ENCODE measurements at regions not wholly inside any gene's neighbourhood (a gene's known extent, or its start where the extent isn't known, plus 50 kb on each side); places are given as distances from the start of the nearest gene placed in this dataset.

DNA sequence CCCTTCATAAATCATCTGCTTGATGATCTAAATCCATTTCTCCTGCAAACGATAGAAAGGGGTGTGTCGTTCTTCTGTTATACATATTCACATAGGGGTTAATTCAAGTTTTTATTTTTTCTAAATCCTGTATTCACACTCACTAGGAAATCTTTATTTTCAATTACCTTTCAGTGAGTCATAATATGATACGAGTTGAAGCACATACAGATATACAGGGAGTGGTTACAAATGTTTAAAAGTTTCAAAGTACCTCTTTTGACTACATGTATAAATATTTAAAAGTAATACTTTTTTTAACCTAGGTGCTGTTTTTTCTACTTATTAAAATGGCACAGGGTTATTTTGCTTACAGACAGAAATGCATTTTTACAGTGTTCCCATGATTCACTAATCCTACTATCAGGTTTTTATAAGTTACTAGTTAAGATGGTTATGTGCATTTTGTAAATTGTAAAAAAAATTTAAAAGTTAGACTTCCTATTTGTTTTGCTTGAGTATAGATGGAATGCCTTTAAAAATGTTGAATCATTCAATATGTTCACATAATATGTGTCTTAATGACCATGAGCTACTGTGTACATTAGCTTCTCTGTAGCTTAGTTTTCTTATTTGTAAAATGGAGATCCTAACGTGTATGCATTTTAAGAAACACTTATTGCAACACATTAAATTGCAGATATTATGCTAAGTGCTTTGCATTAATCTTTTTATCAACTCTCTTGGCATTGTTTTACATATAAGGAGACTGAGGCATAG lies 1378.1 kb downstream of the DSC3 start:
- DNase-seq (ENCODE audit: low read depth, low spot score), result no peak

GRCh38 chr18:29661924-29662323 lies 1380.6 kb downstream of the DSC3 start:
- dilution Hi-C loops (cut with MboI; ENCODE audit: extremely low pct_ligation_motif_present, low sequenced_read_pairs), result no loop called here
- no peaks in the 10 kb centered on the region for H3K79me2 ChIP-seq (ENCODE audit: control insufficient read depth, insufficient read depth, low read length)
- H4K20me1 ChIP-seq (ENCODE audit: control insufficient read depth, extremely low read depth, insufficient read depth, low read length), result no peaks in the 10 kb centered on the region
- H3K4me2 ChIP-seq (ENCODE audit: control insufficient read depth, extremely low read depth, insufficient read depth, low read depth, low read length), result no peak overlapping the region
- H3K27ac ChIP-seq (ENCODE audit: control insufficient read depth, insufficient read depth, low read length), result no peak overlapping the region
- no peaks in the 10 kb centered on the region for H3K9me1 ChIP-seq (ENCODE audit: control insufficient read depth, extremely low read depth, insufficient read depth, low read length)
- no peak for FAIRE-seq
- no peaks in the 10 kb centered on the region for H3K4me1 ChIP-seq (ENCODE audit: control insufficient read depth, extremely low read depth, insufficient read depth, low read length)
- H3K36me3 ChIP-seq (ENCODE audit: control insufficient read depth in 2 of 2, extremely low read depth in 1 of 2, insufficient read depth in 2 of 2, low read length in 2 of 2), result no peaks in the 10 kb centered on the region
- DNase-seq (ENCODE audit: low read depth, low spot score), result no peak
- H3K27me3 ChIP-seq (ENCODE audit: control insufficient read depth, extremely low read depth, insufficient read depth, low read length), result no peaks in the 10 kb centered on the region
- no peak overlapping the region for H3K4me3 ChIP-seq (ENCODE audit: control insufficient read depth in 2 of 3, extremely low read depth in 1 of 3, insufficient read depth in 2 of 3, low read depth in 1 of 3, low read length in 3 of 3)
- no peak overlapping the region for H3K9ac ChIP-seq (ENCODE audit: control insufficient read depth, extremely low read depth, insufficient read depth, low read length)
- H3K9me3 ChIP-seq (ENCODE audit: control insufficient read depth, low read depth, low read length), result no peaks in the 10 kb centered on the region
- no peak overlapping the region for H2AFZ ChIP-seq (ENCODE audit: control insufficient read depth, low read length)
- no peak for TF ChIP-seq EZH2 (IDR thresholded peaks at IDR 0.05; ENCODE audit: low read length)
- TF ChIP-seq, protein P1, sequence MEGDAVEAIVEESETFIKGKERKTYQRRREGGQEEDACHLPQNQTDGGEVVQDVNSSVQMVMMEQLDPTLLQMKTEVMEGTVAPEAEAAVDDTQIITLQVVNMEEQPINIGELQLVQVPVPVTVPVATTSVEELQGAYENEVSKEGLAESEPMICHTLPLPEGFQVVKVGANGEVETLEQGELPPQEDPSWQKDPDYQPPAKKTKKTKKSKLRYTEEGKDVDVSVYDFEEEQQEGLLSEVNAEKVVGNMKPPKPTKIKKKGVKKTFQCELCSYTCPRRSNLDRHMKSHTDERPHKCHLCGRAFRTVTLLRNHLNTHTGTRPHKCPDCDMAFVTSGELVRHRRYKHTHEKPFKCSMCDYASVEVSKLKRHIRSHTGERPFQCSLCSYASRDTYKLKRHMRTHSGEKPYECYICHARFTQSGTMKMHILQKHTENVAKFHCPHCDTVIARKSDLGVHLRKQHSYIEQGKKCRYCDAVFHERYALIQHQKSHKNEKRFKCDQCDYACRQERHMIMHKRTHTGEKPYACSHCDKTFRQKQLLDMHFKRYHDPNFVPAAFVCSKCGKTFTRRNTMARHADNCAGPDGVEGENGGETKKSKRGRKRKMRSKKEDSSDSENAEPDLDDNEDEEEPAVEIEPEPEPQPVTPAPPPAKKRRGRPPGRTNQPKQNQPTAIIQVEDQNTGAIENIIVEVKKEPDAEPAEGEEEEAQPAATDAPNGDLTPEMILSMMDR (optimal IDR thresholded peaks at IDR 0.05 in 1 of 3, IDR thresholded peaks at IDR 0.05 in 1 of 3, conservative IDR thresholded peaks at IDR 0.05 in 1 of 3; ENCODE audit: extremely low read depth in 1 of 3, insufficient read depth in 2 of 3, low read length in 3 of 3), result no peak

More for the DNA sequence above, 1378.1 kb downstream of the DSC3 start:
- no peaks in the 10 kb centered on the region for H3K36me3 ChIP-seq (ENCODE audit: control insufficient read depth in 2 of 2, extremely low read depth in 1 of 2, insufficient read depth in 2 of 2, low read length in 2 of 2)
- FAIRE-seq, result no peak
- H3K27ac ChIP-seq (ENCODE audit: control insufficient read depth, insufficient read depth, low read length), result no peak overlapping the region
- H3K4me2 ChIP-seq (ENCODE audit: control insufficient read depth, extremely low read depth, insufficient read depth, low read depth, low read length), result peak overlapping the region; percentile 13
- TF ChIP-seq, protein P1 (optimal IDR thresholded peaks at IDR 0.05 in 1 of 3, IDR thresholded peaks at IDR 0.05 in 1 of 3, conservative IDR thresholded peaks at IDR 0.05 in 1 of 3; ENCODE audit: extremely low read depth in 1 of 3, insufficient read depth in 2 of 3, low read length in 3 of 3), result no peak
- TF ChIP-seq EZH2 (IDR thresholded peaks at IDR 0.05; ENCODE audit: low read length), result no peak
- no peak overlapping the region for H2AFZ ChIP-seq (ENCODE audit: control insufficient read depth, low read length)
- no peaks in the 10 kb centered on the region for H3K4me1 ChIP-seq (ENCODE audit: control insufficient read depth, extremely low read depth, insufficient read depth, low read length)
- no peaks in the 10 kb centered on the region for H3K9me3 ChIP-seq (ENCODE audit: control insufficient read depth, low read depth, low read length)
- no peak overlapping the region for H3K4me3 ChIP-seq (ENCODE audit: control insufficient read depth in 2 of 3, extremely low read depth in 1 of 3, insufficient read depth in 2 of 3, low read depth in 1 of 3, low read length in 3 of 3)
- dilution Hi-C loops (cut with MboI; ENCODE audit: extremely low pct_ligation_motif_present, low sequenced_read_pairs), result no loop called here
- H4K20me1 ChIP-seq (ENCODE audit: control insufficient read depth, extremely low read depth, insufficient read depth, low read length), result no peaks in the 10 kb centered on the region
- H3K27me3 ChIP-seq (ENCODE audit: control insufficient read depth, extremely low read depth, insufficient read depth, low read length), result no peaks in the 10 kb centered on the region
- no peak overlapping the region for H3K9ac ChIP-seq (ENCODE audit: control insufficient read depth, extremely low read depth, insufficient read depth, low read length)
- H3K79me2 ChIP-seq (ENCODE audit: control insufficient read depth, insufficient read depth, low read length), result no peaks in the 10 kb centered on the region
- no peaks in the 10 kb centered on the region for H3K9me1 ChIP-seq (ENCODE audit: control insufficient read depth, extremely low read depth, insufficient read depth, low read length)

Measured in keratinocyte (primary cell).